ENCODE measurements at regions not wholly inside any gene's neighbourhood (a gene's known extent, or its start where the extent isn't known, plus 50 kb on each side); places are given as distances from the start of the nearest gene placed in this dataset.
"Not testable (repeated sequence)": the region's sequence is repeated elsewhere in the genome, so short reads cannot be mapped to it uniquely, and the experiment has no call there.

DNA sequence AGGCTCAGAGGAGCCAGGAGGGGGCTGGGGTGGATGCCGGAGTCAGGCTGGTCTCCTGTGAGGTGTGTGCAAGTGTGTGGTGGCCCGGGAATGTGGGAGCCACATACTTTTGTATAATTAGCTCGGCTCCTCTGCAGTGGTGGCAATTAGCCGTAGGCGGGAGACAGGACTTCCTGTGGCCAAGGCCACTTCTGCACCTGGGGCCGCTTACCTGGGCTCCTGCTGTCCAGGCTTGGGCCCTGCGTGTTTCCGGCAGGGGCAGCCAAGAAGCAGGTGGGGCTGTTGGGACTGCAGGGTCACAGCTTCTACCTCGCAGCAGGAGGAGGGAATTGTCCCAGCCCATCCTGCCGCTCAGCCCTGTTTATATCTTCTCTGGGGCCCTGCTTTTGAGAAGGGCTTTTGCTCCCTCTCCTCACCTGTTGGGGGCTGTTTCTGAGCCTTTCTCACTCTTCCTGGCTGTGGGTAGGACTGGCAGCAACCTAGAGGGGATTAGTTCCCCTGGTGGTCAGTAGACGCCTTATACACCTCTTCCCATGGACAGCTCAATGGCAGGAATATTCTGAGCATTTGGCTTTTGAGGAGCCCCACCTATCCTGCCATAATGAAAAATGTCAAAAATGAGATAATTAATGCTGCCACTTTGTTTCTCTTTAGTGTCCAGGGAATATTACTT is 145.4 kb upstream of the PITX1 start:
- no peak for DNase-seq (ENCODE audit: low read depth in 2 of 2)

DNA sequence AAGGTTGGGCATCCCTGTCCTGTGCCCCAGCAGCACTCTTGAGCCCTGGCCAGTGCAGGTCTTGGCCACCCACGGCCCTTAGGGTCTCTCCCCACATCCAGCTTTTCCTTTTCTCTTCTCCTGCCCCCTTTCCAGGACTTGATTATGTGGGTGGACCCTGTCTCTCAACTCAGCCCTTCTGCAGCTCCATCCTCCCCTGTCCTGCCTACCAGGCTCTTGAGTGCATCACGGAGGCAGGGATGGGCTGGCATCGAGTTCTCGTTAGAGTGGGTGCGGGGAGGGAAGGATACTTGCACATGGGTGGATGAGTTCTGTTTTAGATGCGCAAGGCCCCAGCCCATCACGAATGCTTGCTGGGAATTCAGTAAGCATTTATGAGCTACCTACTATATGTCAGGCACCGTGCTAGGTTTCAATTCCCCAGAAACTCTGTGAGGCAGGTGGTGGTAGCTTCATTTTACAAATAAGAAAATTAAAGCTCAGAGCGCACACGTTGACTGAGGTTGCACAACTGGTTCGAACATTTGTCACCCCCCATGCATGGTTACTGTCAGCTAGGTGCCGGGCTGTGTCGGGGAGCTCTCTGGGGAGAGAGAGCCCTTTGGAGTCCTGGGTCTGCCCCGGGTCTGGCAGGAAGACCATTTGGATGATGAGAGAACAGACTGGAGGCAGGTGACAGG is 144.6 kb upstream of the PITX1 start:
- DNase-seq (ENCODE audit: low read depth in 2 of 2): no peak

DNA sequence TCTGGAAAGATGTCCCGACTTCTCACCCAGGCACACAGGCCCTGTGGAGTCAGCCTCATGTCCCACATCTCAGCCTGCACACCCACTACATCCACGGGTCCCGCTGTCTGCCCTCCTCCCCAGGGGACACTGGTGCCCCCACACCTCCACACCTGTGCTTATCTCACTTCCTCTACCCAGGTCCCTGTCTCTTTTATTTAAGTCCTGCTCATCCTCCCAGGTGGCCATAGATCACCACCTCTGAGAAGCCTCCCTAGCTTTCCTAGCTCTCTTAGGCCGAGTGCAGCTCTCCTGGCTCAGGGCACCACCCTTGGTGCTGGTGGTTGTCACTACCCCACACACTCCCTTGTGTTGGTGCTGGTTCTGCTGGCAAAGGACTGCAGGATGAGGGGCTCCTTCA is 143.6 kb upstream of the PITX1 start:
- DNase-seq (ENCODE audit: low read depth in 2 of 2): no peak

DNA sequence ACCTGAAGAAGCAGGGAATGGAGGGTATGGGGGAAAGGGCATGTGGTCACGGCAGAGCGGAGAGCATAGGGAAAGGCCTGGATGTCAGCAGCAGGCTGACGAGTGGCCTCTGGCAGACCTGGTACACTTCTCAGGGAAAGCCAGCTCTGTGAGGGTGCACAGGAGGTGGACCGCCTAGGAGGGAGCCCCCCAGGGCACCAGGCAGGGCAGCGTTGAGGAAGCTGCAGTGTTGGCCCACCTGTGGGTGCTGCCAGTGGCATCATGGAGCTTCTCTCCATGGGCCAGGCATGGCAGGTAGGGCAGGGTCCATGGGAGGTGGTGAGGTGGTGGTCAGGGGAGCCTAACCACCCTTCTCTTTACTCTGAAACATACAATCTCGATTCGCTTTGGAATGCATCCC is 143.0 kb upstream of the PITX1 start:
- no peak for DNase-seq (ENCODE audit: low read depth in 2 of 2)

DNA sequence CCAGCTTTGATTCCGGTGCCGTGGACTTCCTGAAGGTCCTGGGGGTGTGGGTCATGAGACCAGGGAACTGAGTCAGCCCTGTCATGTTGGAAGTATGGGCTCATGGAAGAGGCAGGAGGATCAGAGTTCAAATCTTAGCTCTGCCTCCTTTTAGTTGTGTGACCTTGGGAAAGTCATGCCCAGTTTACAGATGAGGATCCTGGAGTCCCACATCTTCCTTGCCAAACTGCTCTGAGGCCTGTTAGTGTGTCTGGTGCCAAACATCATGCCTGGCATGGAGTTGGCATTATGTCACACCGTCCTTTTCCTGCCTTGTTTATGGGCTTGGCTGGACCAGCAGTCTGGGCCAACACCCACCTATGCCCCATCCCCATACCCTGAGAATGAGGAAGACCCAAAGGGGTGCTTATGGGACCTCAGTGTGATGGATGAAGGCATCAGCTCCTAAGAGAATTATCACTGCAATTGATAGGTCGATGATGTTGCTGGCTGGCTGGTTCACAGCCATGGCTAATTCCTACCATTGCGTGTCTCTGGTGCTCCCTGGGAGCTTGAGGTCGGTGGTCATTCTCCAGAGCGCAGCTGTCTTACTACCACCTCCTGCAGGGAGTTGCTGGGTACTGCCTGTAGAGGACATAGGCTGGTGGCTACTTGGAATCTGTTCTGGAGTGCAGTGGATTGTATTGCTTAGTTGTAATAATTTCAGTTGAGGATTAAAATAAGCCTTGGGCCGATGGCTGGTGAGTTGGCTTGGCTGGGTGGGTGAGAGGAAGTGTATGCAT is 140.5 kb upstream of the PITX1 start:
- no peak for DNase-seq (ENCODE audit: low read depth in 2 of 2)

DNA sequence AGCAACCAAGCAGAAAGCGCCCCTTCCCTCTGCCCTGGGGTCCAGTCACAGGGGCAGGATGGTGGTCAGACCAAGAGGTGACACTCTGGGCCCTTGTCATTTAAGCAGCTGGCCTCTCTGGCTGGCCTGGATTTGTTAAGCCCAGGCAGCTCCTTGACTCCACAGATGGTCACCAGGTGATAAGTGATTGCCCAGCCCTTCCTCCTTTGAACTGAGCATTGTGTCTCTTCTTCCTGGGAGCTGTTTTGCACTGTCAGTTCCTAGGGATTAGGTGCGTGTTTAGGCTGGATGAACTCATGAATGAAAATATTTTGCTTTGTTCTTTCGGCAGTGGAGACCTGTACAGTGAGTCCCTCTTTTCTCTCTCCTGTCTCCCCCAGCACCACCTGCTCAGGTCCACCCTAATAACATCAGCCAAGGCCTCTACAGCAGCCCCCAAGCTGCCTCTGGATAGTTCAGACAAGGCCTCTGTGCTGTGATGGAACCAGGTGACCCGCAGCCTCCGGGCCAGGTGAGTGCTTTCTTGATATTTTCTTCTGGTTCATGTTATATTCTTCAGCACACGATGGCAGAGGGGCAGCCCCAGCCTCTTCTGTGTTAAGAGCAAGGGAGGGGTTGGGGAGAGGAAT is 139.7 kb upstream of the PITX1 start:
- no peak for DNase-seq (ENCODE audit: low read depth in 2 of 2)

DNA sequence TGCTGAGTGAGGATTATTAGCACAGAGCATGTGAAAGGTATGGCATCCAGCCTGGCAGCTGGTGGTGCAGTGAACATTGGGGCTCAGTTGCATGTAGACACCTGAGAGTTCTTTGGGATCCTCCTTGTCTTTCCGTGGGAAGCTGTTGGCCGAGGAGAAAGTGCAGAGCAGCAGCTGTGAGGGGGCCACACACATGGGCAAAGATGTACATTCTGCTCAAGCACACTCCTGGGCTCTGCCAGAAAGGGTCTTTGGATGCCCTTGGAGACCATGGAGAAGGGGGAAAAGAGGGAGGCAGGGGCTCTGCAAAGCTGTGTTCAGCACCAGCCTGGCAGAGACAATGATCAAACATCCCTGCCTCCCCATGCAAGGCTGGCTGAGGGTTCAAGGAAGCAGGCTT is 138.7 kb upstream of the PITX1 start:
- DNase-seq (ENCODE audit: low read depth in 2 of 2): no peak

DNA sequence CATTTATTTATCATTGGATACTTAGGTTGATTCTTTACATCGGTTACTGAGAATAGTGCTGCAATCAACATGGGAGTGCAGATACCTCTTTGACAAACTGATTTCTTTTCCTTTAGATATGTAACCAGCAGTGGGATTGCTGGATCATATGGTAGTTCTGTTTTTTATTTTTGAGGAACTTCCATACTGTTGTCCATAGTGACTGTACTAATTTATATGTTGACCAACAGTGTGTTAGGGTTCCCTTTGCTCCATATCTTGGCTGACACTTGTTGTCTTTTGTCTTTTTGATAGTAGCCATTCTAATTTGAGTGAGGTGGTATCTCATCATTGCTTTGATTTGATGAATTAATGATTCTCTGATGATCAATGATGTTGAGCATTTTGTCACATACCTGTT is 137.3 kb upstream of the PITX1 start:
- no peak for DNase-seq (ENCODE audit: low read depth in 2 of 2)

DNA sequence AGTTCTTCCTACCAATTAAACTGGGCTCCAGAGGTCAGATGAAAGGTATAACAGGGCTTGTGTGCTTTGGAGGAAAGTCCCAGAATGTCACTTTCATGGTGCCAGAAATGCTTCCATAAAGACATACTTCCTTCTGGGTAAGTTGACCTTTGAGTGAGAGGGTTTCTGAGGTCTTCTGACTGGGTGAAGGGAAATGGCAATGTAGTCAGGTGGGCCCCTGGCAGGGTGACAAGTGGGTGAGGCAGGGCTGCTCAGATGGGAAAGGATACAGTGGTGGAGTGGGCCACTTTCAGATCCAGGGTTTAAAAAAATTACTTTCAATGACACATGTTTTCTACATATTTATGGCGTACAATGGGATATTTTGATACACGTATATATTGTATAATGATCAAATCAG is 136.5 kb upstream of the PITX1 start:
- no peak for DNase-seq (ENCODE audit: low read depth in 2 of 2)

DNA sequence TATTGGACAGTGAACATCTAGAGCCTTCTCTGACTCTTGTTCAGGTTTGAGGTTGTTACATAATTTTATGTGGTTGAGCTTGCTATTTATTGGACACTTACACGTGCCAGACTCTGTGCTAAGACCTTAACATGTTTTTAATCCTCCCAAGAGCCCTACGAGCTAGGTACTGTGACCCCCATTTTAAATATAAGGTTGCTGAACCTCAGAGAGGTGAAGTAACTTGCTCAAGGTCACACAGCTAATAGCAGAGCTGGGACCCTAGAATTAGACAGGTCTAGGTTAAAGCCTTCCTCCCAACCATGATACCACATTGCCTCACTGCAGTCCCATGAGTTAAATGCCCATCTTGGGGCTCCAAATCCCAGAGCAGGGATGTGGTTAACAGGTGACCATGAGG is 135.7 kb upstream of the PITX1 start:
- DNase-seq (ENCODE audit: low read depth in 2 of 2): no peak

DNA sequence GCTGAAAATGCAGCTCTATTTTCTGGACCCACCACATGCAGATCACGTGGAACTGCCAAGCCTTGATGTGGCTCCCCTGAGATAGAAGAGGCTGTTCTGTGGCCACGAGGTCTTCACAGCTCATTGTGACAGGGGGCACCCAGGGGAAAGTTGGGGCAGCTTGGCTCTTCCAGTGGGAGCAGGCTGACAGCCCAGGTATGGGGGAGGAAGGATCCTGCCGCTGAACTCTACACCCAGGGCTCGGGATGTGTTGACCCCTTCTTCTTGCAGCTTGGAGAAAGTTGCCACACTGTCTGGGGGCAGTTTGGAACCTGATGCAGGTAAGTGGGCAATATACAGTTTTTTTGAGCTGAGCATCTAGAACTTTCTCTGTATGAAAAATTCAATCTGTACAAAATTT is 133.6 kb upstream of the PITX1 start:
- DNase-seq (ENCODE audit: low read depth in 2 of 2): no peak

DNA sequence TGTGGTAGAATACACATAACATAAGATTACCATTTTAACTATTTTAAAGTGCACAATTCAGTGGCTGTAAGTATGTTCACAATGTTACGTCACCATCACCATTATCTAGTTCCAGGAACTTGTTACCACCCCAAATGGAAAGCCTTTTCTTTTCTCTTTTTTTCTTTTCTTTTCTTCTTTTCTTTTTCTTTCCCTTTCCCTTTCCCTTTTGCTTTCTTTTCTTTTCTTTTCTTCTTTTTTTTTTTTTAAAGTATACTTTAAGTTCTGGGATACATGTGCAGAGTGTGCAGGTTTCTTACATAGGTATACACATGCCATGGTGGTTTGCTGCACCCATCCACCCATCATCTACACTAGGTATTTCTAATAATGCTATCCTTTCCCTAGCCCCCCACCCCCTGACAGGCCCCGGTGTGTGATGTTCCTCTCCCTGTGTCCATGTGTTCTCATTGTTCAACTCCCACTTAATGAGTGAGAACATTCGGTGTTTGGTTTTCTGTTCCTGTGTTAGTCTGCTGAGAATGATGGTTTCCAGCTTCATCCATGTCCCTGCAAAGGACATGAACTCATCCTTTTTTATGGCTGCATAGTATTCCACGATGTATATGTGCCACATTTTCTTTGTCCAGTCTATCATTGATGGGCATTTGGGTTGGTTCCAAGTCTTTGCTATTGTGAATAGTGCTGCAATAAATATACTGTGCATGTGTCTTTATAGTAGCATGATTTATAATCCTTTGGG is 131.0 kb upstream of the PITX1 start:
- not testable (repeated sequence) for DNase-seq (ENCODE audit: low read depth in 2 of 2)

DNA sequence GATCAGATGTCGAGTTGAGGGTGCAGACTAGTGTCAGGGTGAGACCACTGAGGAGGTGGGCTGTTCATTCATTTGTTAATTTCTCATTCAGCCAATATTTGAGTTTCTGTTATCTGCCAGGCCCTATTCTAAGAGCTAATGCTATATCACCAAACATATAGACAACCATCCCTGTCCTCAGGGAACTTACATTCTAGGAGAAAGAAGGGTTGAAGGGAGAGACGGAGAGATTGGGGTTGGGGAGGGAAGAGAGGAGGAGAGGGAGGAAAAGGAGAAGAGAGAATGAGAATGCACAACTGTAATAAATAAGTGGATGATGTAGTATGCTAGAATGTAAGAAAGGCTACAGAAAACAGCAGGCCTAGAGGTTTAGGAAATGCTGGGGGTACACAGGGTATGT is 129.9 kb upstream of the PITX1 start:
- DNase-seq (ENCODE audit: low read depth in 2 of 2): no peak

DNA sequence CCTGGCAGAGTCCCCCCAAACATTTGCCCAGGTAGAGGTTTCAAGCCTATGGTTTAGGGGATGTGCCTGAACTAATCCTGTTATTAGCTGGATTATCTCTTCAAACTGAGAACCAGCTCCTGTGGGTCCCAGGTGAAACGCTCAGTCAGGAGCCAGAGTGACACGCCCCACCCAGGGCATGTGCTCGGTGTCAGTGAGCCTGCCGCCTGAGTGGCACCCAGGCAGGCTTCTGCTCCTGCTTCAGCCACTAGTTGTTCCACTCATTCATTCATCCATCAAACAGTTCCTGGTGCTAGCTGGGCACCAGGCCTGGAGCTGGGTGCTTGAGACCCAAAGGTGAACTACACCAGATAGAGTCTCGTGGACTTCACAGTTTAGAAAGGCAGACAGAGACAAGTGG is 129.4 kb upstream of the PITX1 start:
- DNase-seq (ENCODE audit: low read depth in 2 of 2): no peak

DNA sequence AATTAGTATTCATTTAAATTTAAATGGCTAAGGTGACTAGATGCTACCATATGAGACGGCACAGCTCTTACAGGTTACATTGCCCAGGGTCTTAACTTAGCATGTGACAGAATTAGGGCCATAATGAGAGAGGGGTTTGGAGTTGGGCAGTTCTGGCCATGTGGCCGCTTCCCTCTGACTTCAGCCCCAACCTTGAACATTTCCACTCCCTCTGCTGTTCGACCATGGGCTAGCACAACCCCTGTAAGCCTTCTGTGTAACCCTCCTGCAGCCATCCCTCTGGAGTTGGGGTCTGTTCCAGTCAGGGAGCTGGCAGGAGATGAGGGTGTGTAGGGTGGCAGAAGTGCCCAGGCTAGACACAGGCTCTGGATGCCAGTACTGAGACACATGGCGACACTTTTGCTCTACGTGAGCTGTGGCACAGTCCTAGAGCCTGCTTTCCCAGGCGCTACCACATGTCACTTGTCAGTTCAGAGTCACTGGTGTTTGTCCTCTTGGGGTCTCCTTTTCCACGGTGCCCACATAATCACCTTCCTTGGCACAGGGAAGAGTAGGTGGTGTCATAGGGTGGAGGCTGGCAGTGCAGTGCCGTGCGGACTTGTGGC is 128.7 kb upstream of the PITX1 start:
- no peak for DNase-seq (ENCODE audit: low read depth in 2 of 2)

DNA sequence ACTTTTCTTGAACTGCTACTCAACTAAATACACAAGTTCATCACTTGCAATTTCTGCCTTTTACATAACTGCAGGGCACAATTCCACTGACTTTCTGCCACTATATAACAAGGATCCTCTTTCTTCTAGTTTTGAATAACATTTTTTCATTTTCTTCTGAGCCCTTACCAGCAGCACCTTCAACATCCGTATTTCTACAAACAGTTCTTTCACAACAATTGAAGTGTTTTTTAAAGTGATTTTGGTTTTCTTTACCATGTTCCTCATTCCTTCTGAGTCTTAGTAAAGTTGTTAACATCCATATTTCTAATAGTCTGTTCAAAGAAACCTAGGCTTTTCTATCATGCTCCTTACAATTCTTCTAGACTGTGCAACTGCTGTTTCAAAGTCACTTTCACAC is 127.2 kb upstream of the PITX1 start:
- no peak for DNase-seq (ENCODE audit: low read depth in 2 of 2)

DNA sequence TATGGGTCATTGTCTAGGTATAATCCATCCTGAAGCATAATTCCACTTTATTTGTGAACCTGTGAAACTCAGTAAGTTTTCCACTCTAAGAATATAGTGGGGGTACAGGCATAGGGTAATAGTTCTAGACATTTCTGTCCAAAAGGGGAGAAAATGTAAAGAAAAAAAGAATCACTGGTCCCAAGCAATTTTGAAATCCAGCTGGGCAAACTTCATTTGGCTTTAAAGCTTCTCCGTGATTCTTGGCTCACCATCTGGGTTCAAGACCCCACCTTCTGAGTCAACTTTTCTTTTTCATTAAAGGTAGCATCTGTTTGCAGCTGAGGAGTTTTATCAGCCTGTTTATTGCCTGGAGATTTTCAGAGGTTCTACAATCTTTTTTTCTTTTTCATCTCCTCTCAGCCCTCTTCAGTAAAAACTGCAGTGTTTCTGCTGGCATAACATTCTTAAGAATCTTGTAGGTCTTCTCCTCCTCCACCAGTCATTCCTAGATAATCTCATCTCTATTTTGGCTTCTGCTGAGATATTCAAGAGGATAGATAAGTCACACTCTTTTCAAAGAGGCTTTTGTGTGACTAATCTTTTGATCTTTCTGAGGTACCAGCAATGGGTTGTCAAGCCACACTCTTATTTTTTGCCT is 126.1 kb upstream of the PITX1 start:
- DNase-seq (ENCODE audit: low read depth in 2 of 2): no peak

DNA sequence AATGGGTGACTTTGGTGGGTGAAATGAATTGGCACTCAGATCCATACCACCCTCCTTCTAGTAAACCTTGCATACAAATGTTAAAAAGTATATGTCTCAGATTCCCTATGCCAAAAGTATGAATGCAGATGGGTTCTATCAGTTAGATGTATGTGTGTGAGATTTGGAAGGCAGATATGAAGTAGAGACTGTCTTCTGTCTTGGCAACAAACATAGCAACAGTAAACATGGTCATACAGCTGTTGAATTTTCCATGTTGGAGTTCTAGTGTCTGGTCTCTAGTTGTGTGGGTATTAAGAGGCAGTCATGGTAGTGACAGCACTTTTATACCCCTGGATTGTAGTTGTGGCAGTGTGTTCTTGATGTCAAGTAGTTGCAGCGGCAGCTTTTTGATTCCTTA is 125.6 kb upstream of the PITX1 start:
- no peak for DNase-seq (ENCODE audit: low read depth in 2 of 2)

DNA sequence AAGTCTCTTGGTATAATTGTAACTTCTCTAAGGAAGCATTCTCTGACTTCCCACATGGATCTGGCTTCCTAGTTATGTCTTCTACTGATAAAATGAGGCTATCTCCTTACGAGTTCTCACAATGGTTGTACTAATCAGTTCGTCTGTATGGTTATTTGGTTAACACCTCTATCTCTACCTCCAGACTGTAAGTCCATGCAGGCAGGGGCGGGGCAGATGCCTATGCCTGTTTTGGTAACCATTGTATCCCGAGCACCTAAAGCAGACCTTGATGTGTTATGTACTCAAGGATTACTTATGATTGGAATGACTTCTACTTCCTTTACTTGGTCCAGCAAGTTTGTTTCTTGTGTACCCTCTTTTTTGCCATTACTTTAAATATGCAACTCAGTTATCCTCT is 125.0 kb upstream of the PITX1 start:
- no peak for DNase-seq (ENCODE audit: low read depth in 2 of 2)

DNA sequence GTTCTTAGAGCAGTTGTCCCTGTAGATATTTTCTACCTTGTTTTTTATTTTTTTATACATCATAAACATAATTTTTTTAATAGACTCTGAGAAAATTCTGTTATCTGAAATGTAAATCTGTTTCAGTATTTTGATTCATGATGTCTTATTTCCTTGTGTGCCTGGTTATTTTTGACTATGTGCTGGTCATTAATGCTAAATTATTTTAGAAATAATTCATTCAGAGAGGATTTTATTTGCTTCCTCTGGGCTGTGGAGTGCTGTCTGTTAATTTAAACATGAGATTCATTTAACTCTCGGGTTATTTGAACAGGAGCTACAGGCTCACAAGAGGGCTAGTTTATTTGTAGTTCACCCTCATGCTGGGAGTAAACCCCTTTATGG is 124.3 kb upstream of the PITX1 start:
- no peak for DNase-seq (ENCODE audit: low read depth in 2 of 2)
